ENCODE measurements at regions not wholly inside any gene's neighbourhood (a gene's known extent, or its start where the extent isn't known, plus 50 kb on each side); places are given as distances from the start of the nearest gene placed in this dataset.

GRCh38 chr11:45440111-45440510 lies 154.0 kb upstream of the SYT13 start:
- DNase-seq (ENCODE audit: low read depth, low spot score) = no peak

- DNase-seq (ENCODE audit: low read depth, low spot score) = no peak
Observed at GRCh38 chr11:45436966-45437365, 150.8 kb upstream of the SYT13 start.

- DNase-seq (ENCODE audit: low read depth, low spot score) = no peak
Observed at GRCh38 chr11:45436118-45436517, 150.0 kb upstream of the SYT13 start.

GRCh38 chr11:45435706-45436105 lies 149.6 kb upstream of the SYT13 start:
- DNase-seq (ENCODE audit: low read depth, low spot score) = no peak

- no peak for DNase-seq (ENCODE audit: low read depth, low spot score)
Observed at GRCh38 chr11:45432910-45433309, 146.8 kb upstream of the SYT13 start.

- DNase-seq (ENCODE audit: low read depth, low spot score) = no peak
Observed at GRCh38 chr11:45432100-45432499, 146.0 kb upstream of the SYT13 start.

- DNase-seq (ENCODE audit: low read depth, low spot score) = no peak
Observed at GRCh38 chr11:45431046-45432018, 145.2 kb upstream of the SYT13 start.

GRCh38 chr11:45430361-45430760 lies 144.2 kb upstream of the SYT13 start:
- no peak for DNase-seq (ENCODE audit: low read depth, low spot score)

- no peak for DNase-seq (ENCODE audit: low read depth, low spot score)
Observed at GRCh38 chr11:45429719-45430118, 143.6 kb upstream of the SYT13 start.

- DNase-seq (ENCODE audit: low read depth, low spot score) = no peak
Observed at GRCh38 chr11:45428541-45429230, 142.5 kb upstream of the SYT13 start.

GRCh38 chr11:45428116-45428515 lies 142.0 kb upstream of the SYT13 start:
- DNase-seq (ENCODE audit: low read depth, low spot score) = no peak

- DNase-seq (ENCODE audit: low read depth, low spot score) = no peak
Observed at GRCh38 chr11:45424411-45425180, 138.5 kb upstream of the SYT13 start.

- no peak for DNase-seq (ENCODE audit: low read depth, low spot score)
Observed at GRCh38 chr11:45423475-45424120, 137.5 kb upstream of the SYT13 start.

GRCh38 chr11:45423036-45423435 lies 136.9 kb upstream of the SYT13 start:
- no peak for DNase-seq (ENCODE audit: low read depth, low spot score)

- DNase-seq (ENCODE audit: low read depth, low spot score) = no peak
Observed at GRCh38 chr11:45414088-45414487, 127.9 kb upstream of the SYT13 start.

GRCh38 chr11:45413156-45413858 lies 127.2 kb upstream of the SYT13 start:
- no peak for DNase-seq (ENCODE audit: low read depth, low spot score)

- no peak for DNase-seq (ENCODE audit: low read depth, low spot score)
Observed at GRCh38 chr11:45412521-45412920, 126.4 kb upstream of the SYT13 start.

- DNase-seq (ENCODE audit: low read depth, low spot score) = no peak
Observed at GRCh38 chr11:45412051-45412471, 125.9 kb upstream of the SYT13 start.

GRCh38 chr11:45411228-45411946 lies 125.2 kb upstream of the SYT13 start:
- no peak for DNase-seq (ENCODE audit: low read depth, low spot score)
